H54 (cell line): ENCODE measurements at regions not wholly inside any gene's neighbourhood (a gene's known extent, or its start where the extent isn't known, plus 50 kb on each side); places are given as distances from the start of the nearest gene placed in this dataset.

ENCODE experiments used
- DNase-seq: peaks from one replicate; pipeline ENCODE4 v3.0.0; 2011; ENCODE audit warnings: low spot score, mixed read lengths; ENCODE audit not compliant: insufficient read length
- FAIRE-seq: peaks from 3 replicates; lab custom pipeline; 2011; peaks lifted over from hg19 to GRCh38; lab: Jason Lieb, UNC
- POLR2A ChIP-seq: IDR thresholded peaks from 2 replicates; pipeline ENCODE4 v1.6.1; 2011; ENCODE audit warnings: low read depth, mild to moderate bottlenecking, low read length

GRCh38 chr17:36814958-36815357 lies 122.3 kb upstream of the LHX1 start:
- DNase-seq (no peak), FAIRE-seq (no peak)
- no peak; the same call in 1 of the 2 replicates for TF ChIP-seq POLR2A

- TF ChIP-seq POLR2A: no peak
- no peak for DNase-seq
- FAIRE-seq: no peak
These were observed 120.9 kb upstream of the LHX1 start for GRCh38 chr17:36816214-36816906.

- FAIRE-seq: no peak
- TF ChIP-seq POLR2A: no peak
- DNase-seq: no peak
These were observed 120.4 kb upstream of the LHX1 start for GRCh38 chr17:36816907-36817288.

GRCh38 chr17:36817483-36818048 lies 119.7 kb upstream of the LHX1 start:
- TF ChIP-seq POLR2A: no peak
- FAIRE-seq: no peak
- DNase-seq: no peak

- FAIRE-seq (no peak), DNase-seq (no peak)
- no peak for TF ChIP-seq POLR2A
These were observed 119.0 kb upstream of the LHX1 start for GRCh38 chr17:36818134-36818825.

GRCh38 chr17:36823850-36824677 lies 113.2 kb upstream of the LHX1 start:
- DNase-seq: no peak
- FAIRE-seq: no peak
- no peak for TF ChIP-seq POLR2A

- DNase-seq (no peak), FAIRE-seq (no peak)
These were observed 112.6 kb upstream of the LHX1 start for GRCh38 chr17:36824678-36825101.

GRCh38 chr17:36825113-36825512 lies 112.2 kb upstream of the LHX1 start:
- TF ChIP-seq POLR2A: no peak
- DNase-seq (no peak), FAIRE-seq (no peak)

More at GRCh38 chr17:36824678-36825101, 112.6 kb upstream of the LHX1 start:
- TF ChIP-seq POLR2A: no peak

- FAIRE-seq: no peak
- no peak for DNase-seq
- TF ChIP-seq POLR2A: no peak
These were observed 111.8 kb upstream of the LHX1 start for GRCh38 chr17:36825521-36825920.

GRCh38 chr17:36825951-36826350 lies 111.3 kb upstream of the LHX1 start:
- DNase-seq (no peak), FAIRE-seq (no peak)
- TF ChIP-seq POLR2A: no peak

GRCh38 chr17:36827081-36827480 lies 110.2 kb upstream of the LHX1 start:
- no peak for FAIRE-seq
- no peak for TF ChIP-seq POLR2A
- no peak for DNase-seq

GRCh38 chr17:36829676-36830075 lies 107.6 kb upstream of the LHX1 start:
- no peak for TF ChIP-seq POLR2A
- no peak for FAIRE-seq

GRCh38 chr17:36833279-36833678 lies 104.0 kb upstream of the LHX1 start:
- FAIRE-seq (no peak), DNase-seq (no peak)
- no peak for TF ChIP-seq POLR2A

More at GRCh38 chr17:36829676-36830075, 107.6 kb upstream of the LHX1 start:
- DNase-seq: no peak

- TF ChIP-seq POLR2A: no peak
- no peak for FAIRE-seq
- no peak for DNase-seq
These were observed 102.2 kb upstream of the LHX1 start for GRCh38 chr17:36835036-36835435.
